Heart left ventricle (tissue), 16 donors: ENCODE measurements at regions not wholly inside any gene's neighbourhood (a gene's known extent, or its start where the extent isn't known, plus 50 kb on each side); places are given as distances from the start of the nearest gene placed in this dataset.

ENCODE experiments used
- ATAC-seq, 4 donors: fragments of 200-7000 bp; cut with Tn5 transposase; one replicate each; pipeline ENCODE4 v1.9.1; 2020 to 2022; ENCODE audit warnings: moderate library complexity in 4 of 4, mild to moderate bottlenecking in 3 of 4, moderate number of reproducible peaks in 1 of 4
- DNase-seq, 5 donors: peaks; one replicate each; pipeline ENCODE4 v3.0.0-alpha.2; 2020
- H3K27ac ChIP-seq, 12 donors: fragments of 200-600 bp; sonication (generic) in 4 of 12; one replicate each; pipeline versions ENCODE4 v1.5.0 to v1.8.0; 2016 to 2022; ENCODE audit warnings: mild to moderate bottlenecking in 2 of 12
- H3K27me3 ChIP-seq, 9 donors: fragments of 200-600 bp; sonication (generic) in 2 of 9; one replicate each; pipeline versions ENCODE4 v1.5.1 to v1.8.0; 2016 to 2022; ENCODE audit warnings: mild to moderate bottlenecking in 3 of 9
- H3K36me3 ChIP-seq, 9 donors: fragments of 200-600 bp; sonication (generic) in 2 of 9; one replicate each; pipeline versions ENCODE4 v1.5.0 to v1.8.0; 2018 to 2022; ENCODE audit warnings: mild to moderate bottlenecking in 2 of 9
- H3K4me1 ChIP-seq, 12 donors: fragments of 200-600 bp; sonication (generic) in 4 of 12; one replicate each; pipeline versions ENCODE4 v1.5.0 to v1.8.0; 2016 to 2022; ENCODE audit warnings: mild to moderate bottlenecking in 3 of 12
- H3K4me3 ChIP-seq, 12 donors: fragments of 200-600 bp; sonication (generic) in 4 of 12; one replicate each; pipeline versions ENCODE4 v1.5.0 to v1.8.0; 2017 to 2022; ENCODE audit warnings: mild to moderate bottlenecking in 9 of 12, moderate library complexity in 4 of 12
- H3K9me3 ChIP-seq, 12 donors: fragments of 200-600 bp; sonication (generic) in 4 of 12; one replicate each; pipeline versions ENCODE4 v1.5.0 to v1.8.0; 2016 to 2022; ENCODE audit warnings: mild to moderate bottlenecking in 1 of 12
- CTCF ChIP-seq, 12 donors: fragments of 200-600 bp; sonication (generic) in 4 of 12; IDR thresholded peaks; one replicate each; pipeline versions ENCODE4 v1.5.0 to v1.8.0; 2018 to 2022; ENCODE audit warnings: antibody characterized with exemption in 12 of 12, mild to moderate bottlenecking in 5 of 12
- POLR2A ChIP-seq, 2 donors: fragments of 450-650 bp; IDR thresholded peaks; one replicate each; pipeline ENCODE4 v1.6.1; 2017; ENCODE audit warnings: antibody characterized with exemption in 2 of 2, mild to moderate bottlenecking in 2 of 2, moderate library complexity in 2 of 2
- WGBS, 4 donors: extraction: QIAGEN DNeasy Blood & Tissue Kit in 2 of 4; methylation state at CpG; one replicate each; pipeline versions ENCODE4 v1.1.5 to v1.1.7; 2013 to 2018; 5-methylcytosine and 5-hydroxymethylcytosine counted together
- intact Hi-C, 10 donors: fragments of 100-400 bp; cut with DNase I; formaldehyde crosslinking; loops; one replicate each; pipeline versions ENCODE4 v1.11.1 to v1.14.2; 2022
- donor health status: ischemic (EF 13 %, LVEDD 7.1; RV severe dilation, severe dysfunction).
- donor health status: healthy with polysubstance abuse.
- donor health status: DM: no; HTN: yes; CAD: no.
- donor health status: DM: no; HTN: no; CAD: no.
- donor health status: ischemic (EF 25% LVEDD 6.9; RV normal size, moderate dysfunction).
- donor health status: ischemic (EF 25% LVEDD 5.7; RV mildly dilated, moderate dysfunction).
- donor health status: healthy.
- donor health status: DM: yes; HTN: yes; CAD: no.
- donor health status: ischemic (EF 35%, LVEDD 5.7; RV mildly dilated, moderate dysfunction).
- donor health status: nonischemic (EF 11% LVEDD 7.7; RV severe dilation, severe dysfunction).
- donor health status: DM: yes; HTN: yes; CAD: no.
- donor health status: PGD.
- donor health status: ischemic (EF 29% LVEDD 5.4; RV normal size, mild dysfunction).
- donor health status: nonischemic (EF 23%, LVEDD 6.1; RV moderate dilation, normal function).

- no peaks in the 10 kb centered on the region for H3K4me1 ChIP-seq
- H3K27ac ChIP-seq = no peak overlapping the region
- no peak overlapping the region for H3K4me3 ChIP-seq
- H3K36me3 ChIP-seq = no peaks in the 10 kb centered on the region
- WGBS, 4 donors = 80 to 98% (median 87%) methylated on average over 4 of the region's 4 CpGs
- intact Hi-C loops = no loop called here
- ATAC-seq = no peak
- H3K9me3 ChIP-seq = peaks cover 0 to 2% (median 0%) of the 10 kb centered on the region in 12 donors
- H3K27me3 ChIP-seq = no peaks in the 10 kb centered on the region
- TF ChIP-seq CTCF (IDR thresholded peaks at IDR 0.05) (no peak), POLR2A (IDR thresholded peaks at IDR 0.05) (no peak)
- no peak for DNase-seq
These were observed 266.0 kb downstream of the RAD51AP2 start for GRCh38 chr2:17252258-17252657.

- TF ChIP-seq POLR2A (IDR thresholded peaks at IDR 0.05) (no peak), CTCF (IDR thresholded peaks at IDR 0.05) (no peak)
- DNase-seq = no peak
- ATAC-seq = no peak
- peaks cover 0 to 2% (median 0%) of the 10 kb centered on the region in 12 donors for H3K9me3 ChIP-seq
- H3K4me3 ChIP-seq = no peak overlapping the region
- WGBS, 4 donors = 76 to 80% (median 79%) methylated on average over 5 of the region's 5 CpGs
- H3K36me3 ChIP-seq = no peaks in the 10 kb centered on the region
- H3K4me1 ChIP-seq = no peaks in the 10 kb centered on the region
- H3K27ac ChIP-seq = no peak overlapping the region
- H3K27me3 ChIP-seq = no peaks in the 10 kb centered on the region
- intact Hi-C loops = no loop called here
These were observed 267.1 kb downstream of the RAD51AP2 start for GRCh38 chr2:17251171-17251570.

- DNase-seq = no peak
- Histone ChIP-seq H3K36me3 (no peaks in the 10 kb centered on the region), H3K27me3 (no peaks in the 10 kb centered on the region), H3K9me3 (peaks cover 0 to 2% (median 0%) of the 10 kb centered on the region in 12 donors), H3K4me3 (no peak overlapping the region), H3K27ac (no peak overlapping the region), H3K4me1 (no peaks in the 10 kb centered on the region)
- WGBS, 4 donors = 81 to 90% (median 84%) methylated on average over 7 of the region's 7 CpGs
- intact Hi-C loops = no loop called here
- no peak for ATAC-seq
- no peak for TF ChIP-seq CTCF (IDR thresholded peaks at IDR 0.05)
- TF ChIP-seq POLR2A (IDR thresholded peaks at IDR 0.05) = no peak
These were observed 269.0 kb downstream of the RAD51AP2 start for GRCh38 chr2:17249249-17249648.

GRCh38 chr2:17245906-17246305 is 272.3 kb downstream of the RAD51AP2 start:
- 37 to 53% (median 46%) methylated on average over 2 of the region's 2 CpGs for WGBS, 4 donors
- Histone ChIP-seq H3K27me3 (no peaks in the 10 kb centered on the region), H3K9me3 (no peaks in the 10 kb centered on the region), H3K4me3 (no peak overlapping the region), H3K27ac (no peak overlapping the region), H3K4me1 (no peaks in the 10 kb centered on the region), H3K36me3 (no peaks in the 10 kb centered on the region)
- DNase-seq = no peak
- TF ChIP-seq CTCF (IDR thresholded peaks at IDR 0.05) (no peak), POLR2A (IDR thresholded peaks at IDR 0.05) (no peak)
- no peak for ATAC-seq
- intact Hi-C loops = no loop called here
